GM19395 (cell line): ENCODE measurements at regions not wholly inside any gene's neighbourhood (a gene's known extent, or its start where the extent isn't known, plus 50 kb on each side); places are given as distances from the start of the nearest gene placed in this dataset.

Source experiments
- ATAC-seq: cut with Tn5 transposase; IDR thresholded peaks from one replicate; pipeline ENCODE4 v1.9.1; 2021; ENCODE audit warnings: mild to moderate bottlenecking, moderate library complexity; ENCODE audit not compliant: unreplicated experiment

DNA sequence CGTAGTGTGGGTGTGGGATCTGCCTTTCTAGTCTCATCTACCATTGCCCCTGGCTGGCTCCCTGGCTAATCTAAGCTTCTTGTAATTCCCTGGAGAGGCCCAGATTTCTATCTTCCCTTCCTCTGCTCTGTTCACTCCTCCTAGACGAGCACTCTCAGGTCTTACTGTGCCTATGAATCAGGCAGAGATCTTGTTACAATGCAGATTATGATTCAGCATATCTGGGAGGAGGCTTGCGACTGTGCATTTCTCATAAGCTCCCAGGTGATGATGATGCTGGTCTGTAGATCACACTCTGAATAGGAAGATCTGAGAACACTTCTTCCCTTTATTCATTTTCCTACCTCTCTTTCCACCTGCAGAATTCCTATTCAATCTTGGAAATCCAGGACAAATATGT lies 200.1 kb downstream of the CBLN1 start:
- no peak for ATAC-seq

GRCh38 chr16:49081086-49081485 lies 200.6 kb downstream of the CBLN1 start:
- ATAC-seq = no peak

GRCh38 chr16:49078571-49078970 lies 203.1 kb downstream of the CBLN1 start:
- no peak for ATAC-seq

- no peak for ATAC-seq
Observed at GRCh38 chr16:49078104-49078503, 203.5 kb downstream of the CBLN1 start.

GRCh38 chr16:49075709-49076108 lies 205.9 kb downstream of the CBLN1 start:
- ATAC-seq = no peak

DNA sequence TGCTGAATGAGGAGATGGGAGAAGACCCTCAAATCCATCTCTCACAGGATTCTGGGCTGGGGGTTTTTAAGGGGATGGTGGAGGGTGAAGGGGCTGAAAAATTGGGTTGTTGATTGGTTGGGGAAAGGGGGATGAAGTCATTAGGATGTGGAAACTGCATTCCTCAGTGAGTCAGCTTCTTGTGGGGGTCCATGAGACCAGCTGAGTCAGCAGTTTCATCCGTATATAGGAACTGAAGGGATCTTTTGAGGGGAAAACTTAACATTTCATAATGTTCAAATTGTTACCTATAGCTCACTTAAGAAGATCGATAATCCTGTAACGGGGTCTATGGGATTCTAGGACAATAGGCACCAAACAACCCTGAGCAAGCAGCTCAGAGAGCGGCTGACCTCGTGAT lies 213.4 kb downstream of the CBLN1 start:
- no peak for ATAC-seq

DNA sequence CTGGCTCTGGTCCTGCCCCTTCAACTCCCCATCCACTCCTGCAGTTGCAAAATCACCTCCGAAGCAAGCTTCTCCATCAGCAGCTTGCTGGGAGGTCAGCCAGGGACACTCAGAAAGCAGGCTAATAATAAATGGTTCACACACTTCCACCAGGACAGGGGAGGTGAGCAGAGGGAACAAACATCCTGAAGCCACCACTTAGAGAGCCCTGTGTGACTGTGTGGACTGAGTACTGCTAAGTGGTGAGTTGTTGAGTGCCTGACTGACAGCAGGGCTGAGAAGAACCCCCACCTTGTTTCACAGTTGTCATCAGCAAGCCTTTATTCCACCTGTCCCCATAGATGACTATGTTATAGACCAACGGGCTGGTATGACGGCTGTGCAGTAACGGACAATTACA lies 213.9 kb downstream of the CBLN1 start:
- no peak for ATAC-seq

DNA sequence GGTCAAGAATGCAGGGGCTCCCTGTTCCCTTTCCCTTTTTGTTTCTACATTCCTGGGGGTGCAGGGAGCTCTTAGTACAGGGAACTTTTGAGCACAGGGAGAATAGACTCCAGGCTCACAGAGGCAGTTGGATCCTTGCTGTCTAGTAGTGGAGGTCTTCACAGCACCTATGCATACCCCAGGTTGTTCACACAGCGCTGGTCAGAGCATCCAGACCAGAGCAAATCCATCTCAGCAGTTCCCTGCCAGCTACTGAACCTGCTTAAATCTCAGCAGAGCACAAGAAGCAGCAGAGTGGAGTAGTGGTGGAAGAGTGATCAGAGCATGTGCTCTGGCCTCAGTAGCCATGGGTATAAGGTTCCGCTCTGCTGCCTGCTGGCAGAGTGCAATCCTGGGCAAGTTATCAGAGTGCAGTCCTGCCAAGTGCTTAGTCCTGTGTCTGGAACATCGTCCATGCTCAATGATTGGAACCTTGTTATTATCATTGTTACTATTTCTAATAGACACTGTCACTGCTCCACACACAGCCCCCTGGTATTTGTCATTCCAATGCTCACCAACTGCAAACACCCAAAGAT lies 220.4 kb downstream of the CBLN1 start:
- ATAC-seq = no peak

GRCh38 chr16:49060728-49061127 lies 220.9 kb downstream of the CBLN1 start:
- ATAC-seq = no peak

DNA sequence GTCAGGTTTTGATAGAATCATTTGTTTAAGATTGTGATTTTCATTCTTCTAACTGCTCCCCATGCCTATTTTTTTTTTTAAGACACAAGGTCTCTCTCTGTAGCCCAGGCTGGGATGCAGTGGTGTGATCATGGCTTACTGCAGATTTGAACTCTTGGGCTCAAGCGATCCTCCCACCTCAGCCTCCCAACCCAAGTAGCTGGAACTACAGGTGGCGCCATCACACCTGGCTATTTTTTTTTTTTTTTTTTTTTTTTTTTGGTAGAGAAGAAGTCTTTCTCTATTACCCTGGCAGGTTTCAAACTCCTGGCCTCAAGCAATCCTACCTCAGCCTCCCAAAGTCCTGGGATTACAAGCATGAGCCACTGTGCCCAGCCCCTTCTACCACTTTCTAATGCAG lies 223.3 kb downstream of the CBLN1 start:
- ATAC-seq = no peak

- ATAC-seq = no peak
Observed at GRCh38 chr16:49057936-49058335, 223.7 kb downstream of the CBLN1 start.

DNA sequence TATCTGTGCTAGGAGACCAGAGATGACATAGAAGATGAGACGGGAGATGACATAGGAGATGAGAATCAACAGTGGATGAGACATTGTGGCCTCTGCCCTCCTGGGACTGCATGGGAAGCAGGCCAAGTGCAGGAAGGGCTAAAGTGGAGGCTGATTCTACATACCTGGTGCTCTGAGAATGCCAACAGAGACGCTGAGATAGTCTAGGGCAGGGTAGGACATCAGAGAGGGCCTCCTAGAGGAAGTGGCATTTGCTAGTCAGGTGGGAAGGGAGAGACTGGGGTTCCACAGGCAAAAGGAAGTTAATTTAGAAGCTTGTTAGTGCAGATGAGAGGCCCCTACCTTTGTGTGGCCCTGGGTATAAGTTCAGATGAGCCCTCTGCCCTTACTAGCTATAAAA lies 224.2 kb downstream of the CBLN1 start:
- no peak for ATAC-seq

DNA sequence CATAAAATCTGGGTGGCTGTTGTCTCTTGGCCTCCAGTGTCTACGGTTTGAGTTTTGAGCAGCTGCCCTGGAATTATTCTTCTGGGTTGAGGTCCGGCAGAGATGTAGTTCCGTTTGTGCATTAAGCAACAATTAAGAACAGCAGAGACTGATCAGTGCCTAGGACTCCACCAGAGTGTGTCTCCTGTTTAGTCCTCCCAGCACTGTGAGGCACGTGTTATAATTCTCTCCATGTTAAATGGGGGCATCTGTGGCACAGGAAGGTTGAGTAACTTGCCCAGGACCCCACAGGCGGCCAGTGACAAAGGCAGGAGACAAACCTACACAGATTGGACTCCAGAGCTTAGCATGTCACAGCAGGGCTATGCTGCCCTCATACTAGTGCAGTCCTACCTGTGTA lies 225.1 kb downstream of the CBLN1 start:
- ATAC-seq = no peak

DNA sequence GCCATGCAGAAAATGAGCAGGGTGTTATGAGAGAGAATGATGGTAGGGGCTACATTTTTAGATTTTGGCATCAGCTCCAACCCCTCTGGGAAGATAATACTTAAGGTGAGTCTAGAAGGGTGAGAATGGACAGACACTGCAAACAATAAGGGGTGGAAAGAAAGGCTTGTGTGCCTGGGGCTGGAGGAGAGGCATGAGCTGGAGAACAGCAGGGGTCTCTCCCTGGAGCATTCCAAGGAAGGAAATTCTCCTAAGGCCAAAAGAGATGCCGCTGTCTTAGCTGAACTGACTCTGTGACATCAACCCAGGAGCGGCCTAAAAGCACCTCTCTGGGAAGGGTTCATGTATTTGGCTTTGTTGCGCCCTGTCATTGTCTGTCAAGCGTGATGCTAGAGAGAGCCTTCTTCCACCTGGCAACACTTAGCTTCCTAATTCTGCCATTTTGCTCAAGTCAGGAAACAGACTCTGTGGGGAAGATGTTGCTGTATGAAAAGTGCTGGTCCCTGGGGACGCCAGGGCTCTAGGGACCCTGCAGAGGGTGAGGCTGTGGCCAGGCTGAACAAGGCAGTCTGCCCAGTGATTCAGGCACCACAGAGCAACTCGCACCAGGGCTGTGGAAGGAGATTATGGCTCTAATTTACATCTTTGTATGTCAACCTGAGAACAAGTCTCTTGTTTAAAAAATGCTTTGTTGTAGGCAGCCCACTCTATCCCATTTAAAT lies 225.7 kb downstream of the CBLN1 start:
- no peak for ATAC-seq

DNA sequence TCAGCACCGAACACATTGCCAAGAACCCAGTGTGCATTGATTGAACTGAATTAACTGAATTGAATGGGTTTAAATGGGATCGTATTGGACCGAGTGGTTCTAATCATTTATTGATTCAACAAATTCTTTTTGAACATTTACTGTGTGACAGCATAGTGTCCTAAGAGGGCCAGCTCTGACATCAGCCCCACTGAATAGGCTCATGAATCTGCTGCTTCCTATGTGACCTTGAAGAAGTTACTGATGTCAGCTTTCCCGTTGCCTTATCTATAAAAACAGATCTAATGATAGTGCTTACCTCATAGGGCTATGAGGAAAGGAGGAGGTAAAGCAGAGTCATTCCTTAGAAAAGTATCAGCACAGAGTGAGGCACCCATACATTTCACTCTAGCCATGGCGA lies 226.3 kb downstream of the CBLN1 start:
- ATAC-seq = no peak

DNA sequence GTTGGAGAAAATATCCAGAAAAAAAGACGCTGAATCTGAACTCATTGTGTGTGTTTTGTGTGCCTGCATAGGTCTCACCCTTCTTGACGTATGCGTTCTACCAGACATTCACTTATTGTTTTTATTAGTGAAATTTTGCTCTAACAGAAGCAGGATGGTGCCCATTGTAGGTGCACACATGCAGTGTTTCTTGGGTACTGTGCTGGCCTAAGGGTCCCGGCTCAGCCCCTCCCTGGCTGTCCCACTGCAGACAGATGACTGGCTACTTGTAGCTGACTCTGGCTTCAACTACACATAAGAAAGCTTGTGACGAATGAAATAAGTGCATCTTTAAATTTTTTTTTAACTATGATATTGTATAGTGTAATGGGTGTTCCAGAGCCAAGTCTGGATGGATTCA lies 227.0 kb downstream of the CBLN1 start:
- ATAC-seq = no peak

DNA sequence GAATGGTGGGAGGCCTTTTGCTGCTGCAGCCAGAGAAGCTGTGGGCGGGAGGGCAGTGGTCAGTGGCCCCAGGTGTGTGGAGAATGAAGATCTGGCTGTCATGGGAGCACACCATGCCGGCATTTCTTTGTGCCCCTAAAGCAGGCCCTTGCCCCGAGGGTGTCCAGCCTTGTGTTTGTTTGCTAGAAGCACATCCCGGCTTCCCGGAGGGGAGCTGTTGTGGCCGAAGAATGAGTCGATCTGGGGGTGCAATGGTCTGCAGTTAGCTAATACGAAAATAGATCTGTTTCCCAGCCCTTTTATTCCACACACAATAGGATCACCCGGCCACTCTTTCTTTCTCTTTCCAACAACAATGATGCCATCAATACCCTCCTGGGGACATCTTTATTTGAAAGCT lies 228.8 kb downstream of the CBLN1 start:
- ATAC-seq = no peak

DNA sequence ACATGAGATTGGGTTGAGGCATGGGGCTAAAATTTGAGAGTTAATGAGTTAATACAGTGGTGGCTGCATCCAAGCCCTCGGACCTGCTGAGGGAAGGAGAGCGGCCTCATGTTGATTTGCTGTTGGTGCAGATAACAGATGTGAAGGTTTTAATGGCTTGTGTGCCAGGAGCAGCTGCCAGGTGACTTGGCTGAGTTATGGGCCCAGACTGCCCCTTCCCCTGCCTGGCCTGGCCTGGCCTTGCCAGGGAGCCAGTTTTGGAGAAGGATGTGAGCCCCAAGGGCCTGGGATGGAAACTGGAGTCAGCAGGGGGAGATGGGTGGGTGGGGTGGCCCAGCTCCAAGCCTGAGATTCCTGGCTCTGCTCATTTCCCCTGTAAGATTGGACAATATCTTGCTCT lies 230.1 kb downstream of the CBLN1 start:
- no peak for ATAC-seq

DNA sequence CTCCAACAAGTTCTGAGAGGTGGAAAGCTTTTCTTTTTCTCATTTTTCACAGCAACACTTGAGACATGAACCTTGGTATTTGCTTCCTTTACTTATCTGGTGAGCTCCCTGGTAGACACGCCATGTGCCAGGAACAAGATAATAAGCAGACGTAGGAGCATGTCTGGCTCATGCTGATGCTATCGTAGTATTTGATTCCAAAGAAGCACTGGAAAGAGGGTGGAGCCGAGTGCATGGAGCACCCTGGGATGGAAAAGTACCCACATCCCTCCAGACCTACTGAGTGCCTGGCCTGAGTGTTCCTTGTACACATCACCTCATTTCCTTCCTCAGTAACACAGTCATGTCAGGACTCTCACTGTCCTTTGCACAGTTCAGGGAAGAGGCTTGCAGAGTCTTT lies 231.0 kb downstream of the CBLN1 start:
- ATAC-seq = no peak

- no peak for ATAC-seq
Observed at GRCh38 chr16:49049644-49050043, 232.0 kb downstream of the CBLN1 start.

GRCh38 chr16:49049191-49049590 lies 232.4 kb downstream of the CBLN1 start:
- ATAC-seq = no peak

DNA sequence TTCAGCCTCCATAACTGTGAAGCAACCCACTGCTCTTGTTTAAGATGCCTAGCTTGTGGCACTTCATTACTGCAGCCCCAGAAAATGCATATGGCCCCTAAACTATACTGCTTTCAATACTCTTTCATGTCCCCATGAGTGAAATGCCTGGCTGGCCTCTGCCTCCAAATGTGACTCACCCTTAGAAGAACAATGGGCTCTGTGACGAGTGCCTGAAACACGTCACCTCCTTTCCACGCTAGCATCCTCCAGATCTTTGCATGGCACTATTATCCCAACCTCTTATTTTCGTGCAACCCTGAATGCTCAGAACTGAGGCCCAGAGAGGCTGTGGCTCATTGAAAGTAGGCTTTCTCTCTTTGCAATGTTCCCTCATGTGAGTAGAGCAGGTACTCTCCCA lies 233.1 kb downstream of the CBLN1 start:
- no peak for ATAC-seq

DNA sequence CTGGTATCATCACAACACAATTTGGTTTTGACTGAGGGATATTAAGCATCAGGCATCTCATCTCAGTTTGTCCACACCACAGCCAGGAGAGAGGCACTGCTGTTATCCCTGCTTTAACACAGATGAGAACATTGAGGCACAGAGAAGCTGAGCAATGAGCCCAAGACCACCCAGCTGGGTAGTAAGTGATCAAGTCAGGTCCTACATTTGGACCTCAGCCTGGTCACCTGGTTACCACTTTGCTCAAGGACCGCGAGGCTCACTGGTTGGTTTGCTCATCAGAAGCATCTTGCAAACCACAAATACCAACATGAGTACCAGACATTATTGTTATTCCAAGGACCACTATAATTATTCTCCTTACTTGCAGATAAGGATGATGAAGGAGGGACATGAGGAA lies 245.5 kb downstream of the CBLN1 start:
- no peak for ATAC-seq
